BLaER1 treated with 17β-estradiol and CSF1 and Interleukin-3, amounts not matched to agents 10 nM and 100 nM (cell line): ENCODE measurements at regions not wholly inside any gene's neighbourhood (a gene's known extent, or its start where the extent isn't known, plus 50 kb on each side); places are given as distances from the start of the nearest gene placed in this dataset.
A peak's percentile ranks its signal among the peaks of the same experiment; 100 is the strongest.

ENCODE experiments used
- H3K27ac ChIP-seq, 11 experiments: shearing (Covaris generic); formaldehyde crosslinking; 2 replicates each; pipeline ENCODE4 v1.8.1; 2022
- H3K27me3 ChIP-seq, 11 experiments: shearing (Covaris generic); formaldehyde crosslinking; 2 replicates each; pipeline ENCODE4 v1.8.1; 2022
- H3K36me3 ChIP-seq, 11 experiments: shearing (Covaris generic); formaldehyde crosslinking; 2 replicates each; pipeline ENCODE4 v1.8.1; 2022
- H3K4me1 ChIP-seq, 10 experiments: shearing (Covaris generic); formaldehyde crosslinking; 2 replicates each; pipeline ENCODE4 v1.8.1; 2022
- H3K4me2 ChIP-seq, 11 experiments: shearing (Covaris generic); formaldehyde crosslinking; 2 replicates each; pipeline ENCODE4 v1.8.1; 2022
- H3K4me3 ChIP-seq, 10 experiments: shearing (Covaris generic); formaldehyde crosslinking; 2 replicates each; pipeline ENCODE4 v1.8.1; 2022
- H3K9ac ChIP-seq, 11 experiments: shearing (Covaris generic); formaldehyde crosslinking; 2 replicates each; pipeline ENCODE4 v1.8.1; 2022
- H3K9me3 ChIP-seq, 11 experiments: shearing (Covaris generic); formaldehyde crosslinking; replicated peaks in 1 of 11; 2 replicates each; pipeline ENCODE4 v1.8.1; 2022
- H4K20me1 ChIP-seq, 11 experiments: shearing (Covaris generic); formaldehyde crosslinking; 2 replicates each; pipeline ENCODE4 v1.8.1; 2022
- Cebpa-rat ChIP-seq, 11 experiments: shearing (Covaris generic); IDR thresholded peaks; 2 replicates each; pipeline ENCODE4 v1.8.1; 2022

- no peak for TF ChIP-seq Cebpa-rat (IDR thresholded peaks at IDR 0.05)
- H3K27ac ChIP-seq = no peak overlapping the region
- no peaks in the 10 kb centered on the region for H3K9me3 ChIP-seq
- no peak overlapping the region for H3K9ac ChIP-seq
- no peak overlapping the region for H3K4me2 ChIP-seq
- no peaks in the 10 kb centered on the region for H3K36me3 ChIP-seq
- peaks cover 8 to 16% (median 11%) of the 10 kb centered on the region in 10 experiments; a peak in 17 of 20 replicates for H3K4me1 ChIP-seq
- no peaks in the 10 kb centered on the region; a peak in 1 of 22 replicates for H4K20me1 ChIP-seq
- H3K27me3 ChIP-seq = no peaks in the 10 kb centered on the region
- H3K4me3 ChIP-seq = no peak overlapping the region
These were observed 605.9 kb downstream of the NPHP4 start for GRCh38 chr1:5386371-5386770.

GRCh38 chr1:5385956-5386355 lies 606.3 kb downstream of the NPHP4 start:
- Histone ChIP-seq H4K20me1 (no peaks in the 10 kb centered on the region; a peak in 1 of 22 replicates), H3K4me1 (peaks cover 8 to 16% (median 11%) of the 10 kb centered on the region in 10 experiments; a peak in 17 of 20 replicates), H3K4me3 (no peak overlapping the region), H3K27ac (no peak overlapping the region), H3K36me3 (no peaks in the 10 kb centered on the region), H3K9me3 (no peaks in the 10 kb centered on the region), H3K4me2 (no peak overlapping the region), H3K9ac (no peak overlapping the region), H3K27me3 (no peaks in the 10 kb centered on the region)
- no peak for TF ChIP-seq Cebpa-rat (IDR thresholded peaks at IDR 0.05)

- H3K9me3 ChIP-seq = no peaks in the 10 kb centered on the region
- no peak for TF ChIP-seq Cebpa-rat (IDR thresholded peaks at IDR 0.05)
- H3K4me2 ChIP-seq = no peak overlapping the region
- H4K20me1 ChIP-seq = no peaks in the 10 kb centered on the region; a peak in 1 of 22 replicates
- no peak overlapping the region for H3K27ac ChIP-seq
- H3K27me3 ChIP-seq = no peaks in the 10 kb centered on the region
- H3K9ac ChIP-seq = no peak overlapping the region
- no peaks in the 10 kb centered on the region for H3K36me3 ChIP-seq
- H3K4me1 ChIP-seq = peaks cover 8 to 16% (median 11%) of the 10 kb centered on the region in 10 experiments; a peak in 17 of 20 replicates
- no peak overlapping the region for H3K4me3 ChIP-seq
These were observed 607.0 kb downstream of the NPHP4 start for GRCh38 chr1:5385096-5385799.

GRCh38 chr1:5381491-5381890 lies 610.7 kb downstream of the NPHP4 start:
- H3K9ac ChIP-seq = no peak overlapping the region
- TF ChIP-seq Cebpa-rat (IDR thresholded peaks at IDR 0.05) = no peak
- H3K36me3 ChIP-seq = no peaks in the 10 kb centered on the region
- H3K4me2 ChIP-seq = no peak overlapping the region
- H3K4me1 ChIP-seq = no peaks in the 10 kb centered on the region
- H3K9me3 ChIP-seq = no peaks in the 10 kb centered on the region
- no peaks in the 10 kb centered on the region for H3K27me3 ChIP-seq
- H3K27ac ChIP-seq = no peak overlapping the region
- no peak overlapping the region for H3K4me3 ChIP-seq
- H4K20me1 ChIP-seq = no peaks in the 10 kb centered on the region; a peak in 1 of 22 replicates

- Histone ChIP-seq H3K9me3 (peaks cover 1 to 6% (median 3%) of the 10 kb centered on the region in 11 experiments; a peak in 17 of 22 replicates), H3K4me1 (peaks cover 0 to 1% (median 0%) of the 10 kb centered on the region in 10 experiments; a peak in 2 of 20 replicates), H3K9ac (no peak overlapping the region), H4K20me1 (no peaks in the 10 kb centered on the region; a peak in 1 of 22 replicates), H3K27ac (no peak overlapping the region), H3K27me3 (no peaks in the 10 kb centered on the region), H3K36me3 (no peaks in the 10 kb centered on the region), H3K4me2 (no peak overlapping the region), H3K4me3 (no peak overlapping the region)
- no peak for TF ChIP-seq Cebpa-rat (IDR thresholded peaks at IDR 0.05)
These were observed 613.0 kb downstream of the NPHP4 start for GRCh38 chr1:5379176-5379759.

- Histone ChIP-seq H3K4me2 (no peak overlapping the region), H3K27ac (no peak overlapping the region), H3K27me3 (no peaks in the 10 kb centered on the region), H3K4me1 (peaks cover 0 to 27% (median 0%) of the 10 kb centered on the region in 10 experiments; a peak in 6 of 20 replicates), H3K9ac (no peak overlapping the region), H3K4me3 (no peak overlapping the region), H3K9me3 (peaks cover 19 to 29% (median 24%) of the 10 kb centered on the region in 11 experiments), H4K20me1 (no peaks in the 10 kb centered on the region), H3K36me3 (no peaks in the 10 kb centered on the region)
- TF ChIP-seq Cebpa-rat (IDR thresholded peaks at IDR 0.05) = no peak
These were observed 615.5 kb downstream of the NPHP4 start for GRCh38 chr1:5376538-5377247.

GRCh38 chr1:5375481-5375880 lies 616.7 kb downstream of the NPHP4 start:
- Histone ChIP-seq H3K36me3 (no peaks in the 10 kb centered on the region), H3K27ac (no peak overlapping the region), H3K4me3 (no peak overlapping the region), H3K4me2 (no peak overlapping the region), H3K9me3 (peaks cover 19 to 32% (median 24%) of the 10 kb centered on the region in 11 experiments), H3K4me1 (peaks cover 0 to 39% (median under 1%) of the 10 kb centered on the region in 10 experiments; a peak in 8 of 20 replicates), H3K27me3 (no peaks in the 10 kb centered on the region), H3K9ac (no peak overlapping the region), H4K20me1 (no peaks in the 10 kb centered on the region)
- no peak for TF ChIP-seq Cebpa-rat (IDR thresholded peaks at IDR 0.05)

- H3K36me3 ChIP-seq = no peaks in the 10 kb centered on the region
- H3K9ac ChIP-seq = no peak overlapping the region
- H3K4me3 ChIP-seq = no peak overlapping the region
- peak overlapping the region in 2 of 11 experiments; percentile 27 to 39; a peak in 4 of 22 replicates for H3K4me2 ChIP-seq
- H3K9me3 ChIP-seq = peaks cover 19 to 32% (median 24%) of the 10 kb centered on the region in 11 experiments
- no peaks in the 10 kb centered on the region for H4K20me1 ChIP-seq
- H3K27ac ChIP-seq = no peak overlapping the region
- H3K4me1 ChIP-seq = peaks cover 0 to 51% (median 4%) of the 10 kb centered on the region in 10 experiments; a peak in 9 of 20 replicates
- TF ChIP-seq Cebpa-rat (IDR thresholded peaks at IDR 0.05) = no peak
- no peaks in the 10 kb centered on the region for H3K27me3 ChIP-seq
These were observed 618.0 kb downstream of the NPHP4 start for GRCh38 chr1:5374192-5374591.

- peaks cover 19 to 32% (median 24%) of the 10 kb centered on the region in 11 experiments for H3K9me3 ChIP-seq
- TF ChIP-seq Cebpa-rat (IDR thresholded peaks at IDR 0.05) = no peak
- no peak overlapping the region for H3K9ac ChIP-seq
- H3K27ac ChIP-seq = peak overlapping the region in 1 of 11 experiments; percentile 48; a peak in 3 of 22 replicates
- no peaks in the 10 kb centered on the region for H3K36me3 ChIP-seq
- H3K27me3 ChIP-seq = no peaks in the 10 kb centered on the region
- no peaks in the 10 kb centered on the region for H4K20me1 ChIP-seq
- H3K4me1 ChIP-seq = peaks cover 0 to 52% (median 4%) of the 10 kb centered on the region in 10 experiments; a peak in 9 of 20 replicates
- no peak overlapping the region for H3K4me3 ChIP-seq
- H3K4me2 ChIP-seq = peak overlapping the region in 2 of 11 experiments; percentile 27 to 45; a peak in 4 of 22 replicates
These were observed 618.9 kb downstream of the NPHP4 start for GRCh38 chr1:5373281-5373680.
